ENCODE measurements at regions not wholly inside any gene's neighbourhood (a gene's known extent, or its start where the extent isn't known, plus 50 kb on each side); places are given as distances from the start of the nearest gene placed in this dataset.

GRCh38 chr20:60454491-60454890, 496.3 kb downstream of the CDH26 start:
- Histone ChIP-seq H3K4me3 (ENCODE audit: control insufficient read depth in 1 of 2, extremely low read depth in 1 of 2, low read length in 1 of 2) (no peak overlapping the region), H3K36me3 (ENCODE audit: control insufficient read depth in 2 of 2, extremely low read depth in 1 of 2, insufficient read depth in 1 of 2, low read length in 1 of 2) (no peaks in the 10 kb centered on the region), H3K4me1 (ENCODE audit: control insufficient read depth in 1 of 2, extremely low read depth in 1 of 2, insufficient read depth in 2 of 2, low read length in 2 of 2) (no peaks in the 10 kb centered on the region), H3K9me3 (no peaks in the 10 kb centered on the region), H3K27ac (ENCODE audit: low read length) (no peak overlapping the region), H3K27me3 (replicated peaks in 1 of 2; ENCODE audit: control insufficient read depth in 2 of 2, extremely low read depth in 1 of 2, insufficient read depth in 2 of 2, low read length in 1 of 2) (no peaks in the 10 kb centered on the region)
- Mint-ChIP-seq H3K27ac (no peak overlapping the region), H3K4me1 (no peaks in the 10 kb centered on the region), H3K9me3 (no peaks in the 10 kb centered on the region), H3K4me3 (no peak overlapping the region), H3K36me3 (no peaks in the 10 kb centered on the region), H3K27me3 (peaks cover 1 to 14% of the 10 kb centered on the region in 2 donors)
- POLR2A ChIA-PET, result no interaction called here
- 80% methylated on average over 8 of the region's 8 CpGs for WGBS (ENCODE audit: insufficient coverage)
- DNase-seq, result no peak
- CTCF ChIA-PET, result no interaction called here
- no peak for ATAC-seq (replicated peaks in 1 of 4)

- H3K36me3 ChIP-seq (ENCODE audit: control insufficient read depth in 2 of 2, extremely low read depth in 1 of 2, insufficient read depth in 1 of 2, low read length in 1 of 2), result no peaks in the 10 kb centered on the region
- no peaks in the 10 kb centered on the region for H3K36me3 Mint-ChIP-seq
- no peak overlapping the region for H3K27ac ChIP-seq (ENCODE audit: low read length)
- no peak for DNase-seq
- H3K27ac Mint-ChIP-seq, result no peak overlapping the region
- 95% methylated on average over 8 of the region's 8 CpGs for WGBS (ENCODE audit: insufficient coverage)
- ChIA-PET POLR2A (no interaction called here), CTCF (no interaction called here)
- H3K4me1 Mint-ChIP-seq, result no peaks in the 10 kb centered on the region
- no peak for ATAC-seq (replicated peaks in 1 of 4)
- no peaks in the 10 kb centered on the region for H3K4me1 ChIP-seq (ENCODE audit: control insufficient read depth in 1 of 2, extremely low read depth in 1 of 2, insufficient read depth in 2 of 2, low read length in 2 of 2)
- no peaks in the 10 kb centered on the region for H3K9me3 ChIP-seq
- peaks cover 1 to 20% of the 10 kb centered on the region in 2 donors for H3K27me3 Mint-ChIP-seq
- no peak overlapping the region for H3K4me3 Mint-ChIP-seq
- H3K4me3 ChIP-seq (ENCODE audit: control insufficient read depth in 1 of 2, extremely low read depth in 1 of 2, low read length in 1 of 2), result no peak overlapping the region
- no peaks in the 10 kb centered on the region for H3K27me3 ChIP-seq (replicated peaks in 1 of 2; ENCODE audit: control insufficient read depth in 2 of 2, extremely low read depth in 1 of 2, insufficient read depth in 2 of 2, low read length in 1 of 2)
- peaks cover 0 to 4% (median under 1%) of the 10 kb centered on the region in 3 donors for H3K9me3 Mint-ChIP-seq
Observed at GRCh38 chr20:60455272-60455671, 497.0 kb downstream of the CDH26 start.

- Histone ChIP-seq H3K4me1 (ENCODE audit: control insufficient read depth in 1 of 2, extremely low read depth in 1 of 2, insufficient read depth in 2 of 2, low read length in 2 of 2) (no peaks in the 10 kb centered on the region), H3K36me3 (ENCODE audit: control insufficient read depth in 2 of 2, extremely low read depth in 1 of 2, insufficient read depth in 1 of 2, low read length in 1 of 2) (no peaks in the 10 kb centered on the region), H3K9me3 (no peaks in the 10 kb centered on the region), H3K27me3 (replicated peaks in 1 of 2; ENCODE audit: control insufficient read depth in 2 of 2, extremely low read depth in 1 of 2, insufficient read depth in 2 of 2, low read length in 1 of 2) (no peaks in the 10 kb centered on the region), H3K27ac (ENCODE audit: low read length) (no peak overlapping the region), H3K4me3 (ENCODE audit: control insufficient read depth in 1 of 2, extremely low read depth in 1 of 2, low read length in 1 of 2) (no peak overlapping the region)
- Mint-ChIP-seq H3K9me3 (peaks cover 0 to 17% (median 4%) of the 10 kb centered on the region in 3 donors), H3K4me1 (no peaks in the 10 kb centered on the region), H3K36me3 (no peaks in the 10 kb centered on the region), H3K27me3 (peaks cover 1 to 16% of the 10 kb centered on the region in 2 donors), H3K4me3 (no peak overlapping the region), H3K27ac (no peak overlapping the region)
- ATAC-seq (replicated peaks in 1 of 4), result no peak
- ChIA-PET CTCF (no interaction called here), POLR2A (no interaction called here)
- no peak for DNase-seq
- no CpG with 5 or more reads among the region's 3 CpGs for WGBS (ENCODE audit: insufficient coverage)
Observed at GRCh38 chr20:60459212-60459611, 501.0 kb downstream of the CDH26 start.

GRCh38 chr20:60461993-60462392, 503.8 kb downstream of the CDH26 start:
- ATAC-seq (replicated peaks in 1 of 4) (no peak), DNase-seq (no peak)
- Mint-ChIP-seq H3K4me1 (no peaks in the 10 kb centered on the region), H3K36me3 (no peaks in the 10 kb centered on the region), H3K9me3 (peaks cover 0 to 17% (median 4%) of the 10 kb centered on the region in 3 donors), H3K27ac (no peak overlapping the region), H3K27me3 (peaks cover 4 to 10% of the 10 kb centered on the region in 2 donors), H3K4me3 (no peak overlapping the region)
- Histone ChIP-seq H3K4me1 (ENCODE audit: control insufficient read depth in 1 of 2, extremely low read depth in 1 of 2, insufficient read depth in 2 of 2, low read length in 2 of 2) (no peaks in the 10 kb centered on the region), H3K27ac (ENCODE audit: low read length) (no peak overlapping the region), H3K36me3 (ENCODE audit: control insufficient read depth in 2 of 2, extremely low read depth in 1 of 2, insufficient read depth in 1 of 2, low read length in 1 of 2) (no peaks in the 10 kb centered on the region), H3K9me3 (no peaks in the 10 kb centered on the region), H3K27me3 (replicated peaks in 1 of 2; ENCODE audit: control insufficient read depth in 2 of 2, extremely low read depth in 1 of 2, insufficient read depth in 2 of 2, low read length in 1 of 2) (no peaks in the 10 kb centered on the region), H3K4me3 (ENCODE audit: control insufficient read depth in 1 of 2, extremely low read depth in 1 of 2, low read length in 1 of 2) (no peak overlapping the region)
- POLR2A ChIA-PET, result no interaction called here
- CTCF ChIA-PET, result no interaction called here
- WGBS (ENCODE audit: insufficient coverage), result 88% methylated on average over 1 of the region's 2 CpGs

GRCh38 chr20:60463798-60464197, 505.6 kb downstream of the CDH26 start:
- no peaks in the 10 kb centered on the region for H3K27me3 ChIP-seq (replicated peaks in 1 of 2; ENCODE audit: control insufficient read depth in 2 of 2, extremely low read depth in 1 of 2, insufficient read depth in 2 of 2, low read length in 1 of 2)
- peaks cover 0 to 17% (median 4%) of the 10 kb centered on the region in 3 donors for H3K9me3 Mint-ChIP-seq
- no peaks in the 10 kb centered on the region for H3K36me3 Mint-ChIP-seq
- POLR2A ChIA-PET, result no interaction called here
- no peaks in the 10 kb centered on the region for H3K4me1 Mint-ChIP-seq
- WGBS (ENCODE audit: insufficient coverage), result no CpG with 5 or more reads among the region's 2 CpGs
- no peaks in the 10 kb centered on the region for H3K4me1 ChIP-seq (ENCODE audit: control insufficient read depth in 1 of 2, extremely low read depth in 1 of 2, insufficient read depth in 2 of 2, low read length in 2 of 2)
- no peaks in the 10 kb centered on the region for H3K36me3 ChIP-seq (ENCODE audit: control insufficient read depth in 2 of 2, extremely low read depth in 1 of 2, insufficient read depth in 1 of 2, low read length in 1 of 2)
- H3K27me3 Mint-ChIP-seq, result peaks cover 4 to 14% of the 10 kb centered on the region in 2 donors
- no peak overlapping the region for H3K27ac ChIP-seq (ENCODE audit: low read length)
- H3K4me3 ChIP-seq (ENCODE audit: control insufficient read depth in 1 of 2, extremely low read depth in 1 of 2, low read length in 1 of 2), result no peak overlapping the region
- no peaks in the 10 kb centered on the region for H3K9me3 ChIP-seq
- CTCF ChIA-PET, result no interaction called here
- ATAC-seq (replicated peaks in 1 of 4) (no peak), DNase-seq (no peak)
- no peak overlapping the region for H3K27ac Mint-ChIP-seq
- no peak overlapping the region for H3K4me3 Mint-ChIP-seq

DNA sequence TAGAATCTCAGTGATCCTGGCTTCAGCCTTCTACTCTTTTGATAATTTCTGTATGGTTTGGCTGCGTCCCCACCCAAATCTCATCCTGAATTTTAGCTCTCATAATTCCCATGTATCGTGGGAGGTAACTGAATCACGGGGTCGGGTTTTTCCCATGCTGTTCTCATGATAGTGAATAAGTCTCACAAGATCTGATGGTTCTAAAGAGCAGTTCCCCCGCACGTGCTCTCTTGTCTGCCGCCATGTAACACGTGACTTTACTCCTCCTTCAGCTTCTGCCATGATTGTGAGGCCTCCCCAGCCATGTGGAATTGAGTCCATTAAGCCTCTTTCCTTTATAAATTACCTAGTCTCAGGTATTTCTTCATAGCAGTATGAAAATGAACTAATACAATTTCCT, 507.2 kb downstream of the CDH26 start:
- Histone ChIP-seq H3K27me3 (replicated peaks in 1 of 2; ENCODE audit: control insufficient read depth in 2 of 2, extremely low read depth in 1 of 2, insufficient read depth in 2 of 2, low read length in 1 of 2) (no peaks in the 10 kb centered on the region), H3K4me1 (ENCODE audit: control insufficient read depth in 1 of 2, extremely low read depth in 1 of 2, insufficient read depth in 2 of 2, low read length in 2 of 2) (no peaks in the 10 kb centered on the region), H3K27ac (ENCODE audit: low read length) (no peak overlapping the region), H3K9me3 (no peaks in the 10 kb centered on the region), H3K4me3 (ENCODE audit: control insufficient read depth in 1 of 2, extremely low read depth in 1 of 2, low read length in 1 of 2) (no peak overlapping the region), H3K36me3 (ENCODE audit: control insufficient read depth in 2 of 2, extremely low read depth in 1 of 2, insufficient read depth in 1 of 2, low read length in 1 of 2) (no peaks in the 10 kb centered on the region)
- DNase-seq (no peak), ATAC-seq (replicated peaks in 1 of 4) (no peak)
- WGBS (ENCODE audit: insufficient coverage), result 60% methylated on average over 2 of the region's 8 CpGs
- Mint-ChIP-seq H3K27me3 (peaks cover 3 to 8% of the 10 kb centered on the region in 2 donors), H3K27ac (no peak overlapping the region), H3K36me3 (no peaks in the 10 kb centered on the region), H3K4me3 (no peak overlapping the region), H3K4me1 (no peaks in the 10 kb centered on the region), H3K9me3 (peaks cover 0 to 12% (median 2%) of the 10 kb centered on the region in 3 donors)
- ChIA-PET POLR2A (interaction anchor here in 1 of 2 donors (0.7 kb wide), 1 partner anchor 45 kb away, joined by 3 read pairs; no protein-coding TSS in a partner anchor), CTCF (no interaction called here)

- Mint-ChIP-seq H3K4me3 (no peak overlapping the region), H3K9me3 (peaks cover 0 to 12% (median 0%) of the 10 kb centered on the region in 3 donors)
Observed at GRCh38 chr20:60465993-60466686, 507.9 kb downstream of the CDH26 start.

More at GRCh38 chr20:60465993-60466686, 507.9 kb downstream of the CDH26 start:
- ChIA-PET POLR2A (no interaction called here), CTCF (no interaction called here)
- no peaks in the 10 kb centered on the region for H3K9me3 ChIP-seq
- peaks cover 3 to 8% of the 10 kb centered on the region in 2 donors for H3K27me3 Mint-ChIP-seq
- H3K4me3 ChIP-seq (ENCODE audit: control insufficient read depth in 1 of 2, extremely low read depth in 1 of 2, low read length in 1 of 2), result no peak overlapping the region
- no peaks in the 10 kb centered on the region for H3K4me1 Mint-ChIP-seq
- 92% methylated on average over 2 of the region's 8 CpGs for WGBS (ENCODE audit: insufficient coverage)
- no peak overlapping the region for H3K27ac Mint-ChIP-seq
- no peak overlapping the region for H3K27ac ChIP-seq (ENCODE audit: low read length)
- no peaks in the 10 kb centered on the region for H3K27me3 ChIP-seq (replicated peaks in 1 of 2; ENCODE audit: control insufficient read depth in 2 of 2, extremely low read depth in 1 of 2, insufficient read depth in 2 of 2, low read length in 1 of 2)
- no peaks in the 10 kb centered on the region for H3K4me1 ChIP-seq (ENCODE audit: control insufficient read depth in 1 of 2, extremely low read depth in 1 of 2, insufficient read depth in 2 of 2, low read length in 2 of 2)
- no peaks in the 10 kb centered on the region for H3K36me3 Mint-ChIP-seq
- no peak for DNase-seq
- ATAC-seq (replicated peaks in 1 of 4), result no peak
- H3K36me3 ChIP-seq (ENCODE audit: control insufficient read depth in 2 of 2, extremely low read depth in 1 of 2, insufficient read depth in 1 of 2, low read length in 1 of 2), result no peaks in the 10 kb centered on the region

All from T-cell (primary cell).